Stomach (tissue), 4 donors: ENCODE measurements at regions not wholly inside any gene's neighbourhood (a gene's known extent, or its start where the extent isn't known, plus 50 kb on each side); places are given as distances from the start of the nearest gene placed in this dataset.

Experiments used
- CTCF ChIP-seq, 7 experiments: fragments of 450-650 bp in 4 of 7; fragments of 200-600 bp in 3 of 7; sonication (generic) in 3 of 7; IDR thresholded peaks; one replicate each; pipeline ENCODE4 v1.5.1; 2016 to 2019; ENCODE audit warnings: antibody characterized with exemption in 7 of 7, control low read depth in 2 of 7, mild to moderate bottlenecking in 1 of 7
- POLR2A ChIP-seq, 4 donors: fragments of 450-650 bp; IDR thresholded peaks; one replicate each; pipeline ENCODE4 v1.6.1; 2016; ENCODE audit warnings: antibody characterized with exemption in 4 of 4, control low read depth in 2 of 4, mild to moderate bottlenecking in 1 of 4, moderate library complexity in 1 of 4

- TF ChIP-seq CTCF (IDR thresholded peaks at IDR 0.05): no peak
- TF ChIP-seq POLR2A (IDR thresholded peaks at IDR 0.05): no peak
These were observed 242.8 kb upstream of the PSMD7 start for GRCh38 chr16:74053826-74054225.
